ENCODE measurements at regions not wholly inside any gene's neighbourhood (a gene's known extent, or its start where the extent isn't known, plus 50 kb on each side); places are given as distances from the start of the nearest gene placed in this dataset.
A peak's percentile ranks its signal among the peaks of the same experiment; 100 is the strongest.

DNA sequence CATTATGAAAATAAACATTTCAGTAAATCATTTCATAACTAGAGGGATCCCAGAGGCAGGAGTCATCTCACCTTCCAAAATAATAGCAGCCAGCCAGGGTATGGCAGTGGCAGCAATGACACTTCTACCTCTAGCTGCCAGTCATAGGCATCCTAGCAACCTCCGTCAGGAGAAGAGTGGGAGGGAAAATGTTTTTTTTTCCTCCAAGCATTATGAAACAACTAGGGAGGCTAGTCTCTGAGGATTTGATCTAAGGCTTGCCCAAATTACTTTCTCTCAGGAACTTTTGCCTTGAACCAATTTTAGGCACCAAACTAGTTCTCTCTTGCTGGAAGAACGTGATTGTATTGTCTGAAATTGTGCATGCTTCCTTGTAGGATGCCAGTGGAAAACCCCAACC is 208.7 kb upstream of the PREP start:
- Histone ChIP-seq H3K79me2 (replicated peaks; ENCODE audit: insufficient read depth) (no peaks in the 10 kb centered on the region), H3K4me1 (ENCODE audit: insufficient read depth) (no peaks in the 10 kb centered on the region), H3K4me2 (no peak overlapping the region), H4K20me1 (replicated peaks; ENCODE audit: insufficient read depth) (no peaks in the 10 kb centered on the region), H3K4me3 (no peak overlapping the region), H3K27ac (ENCODE audit: low read depth) (no peak overlapping the region), H2AFZ (no peak overlapping the region), H3K9me2 (ENCODE audit: insufficient read depth) (peaks cover 4% of the 10 kb centered on the region; the same call in 1 of the 2 replicates), H3K36me3 (ENCODE audit: insufficient read depth) (no peaks in the 10 kb centered on the region), H3K27me3 (ENCODE audit: insufficient read depth) (no peaks in the 10 kb centered on the region), H3F3A (replicated peaks; ENCODE audit: low read depth) (no peaks in the 10 kb centered on the region)
- Mint-ChIP-seq H3K4me1 (no peaks in the 10 kb centered on the region), H3K27me3 (ENCODE audit: insufficient read depth, low read depth, poor library complexity) (peaks cover 5% of the 10 kb centered on the region), H3K27ac (no peak overlapping the region), H3K36me3 (ENCODE audit: low read depth) (peaks cover 5% of the 10 kb centered on the region; the same call in 2 of the 3 replicates), H3K9me3 (peaks cover 15% of the 10 kb centered on the region; the same call in 2 of the 3 replicates), H3K4me3 (no peak overlapping the region)
- DNase-seq (ENCODE audit: low spot score): no peak
- ATAC-seq: no peak
- TF ChIP-seq POLR2AphosphoS5 (IDR thresholded peaks at IDR 0.05; ENCODE audit: low read depth): no peak
- TF ChIP-seq, protein P1, sequence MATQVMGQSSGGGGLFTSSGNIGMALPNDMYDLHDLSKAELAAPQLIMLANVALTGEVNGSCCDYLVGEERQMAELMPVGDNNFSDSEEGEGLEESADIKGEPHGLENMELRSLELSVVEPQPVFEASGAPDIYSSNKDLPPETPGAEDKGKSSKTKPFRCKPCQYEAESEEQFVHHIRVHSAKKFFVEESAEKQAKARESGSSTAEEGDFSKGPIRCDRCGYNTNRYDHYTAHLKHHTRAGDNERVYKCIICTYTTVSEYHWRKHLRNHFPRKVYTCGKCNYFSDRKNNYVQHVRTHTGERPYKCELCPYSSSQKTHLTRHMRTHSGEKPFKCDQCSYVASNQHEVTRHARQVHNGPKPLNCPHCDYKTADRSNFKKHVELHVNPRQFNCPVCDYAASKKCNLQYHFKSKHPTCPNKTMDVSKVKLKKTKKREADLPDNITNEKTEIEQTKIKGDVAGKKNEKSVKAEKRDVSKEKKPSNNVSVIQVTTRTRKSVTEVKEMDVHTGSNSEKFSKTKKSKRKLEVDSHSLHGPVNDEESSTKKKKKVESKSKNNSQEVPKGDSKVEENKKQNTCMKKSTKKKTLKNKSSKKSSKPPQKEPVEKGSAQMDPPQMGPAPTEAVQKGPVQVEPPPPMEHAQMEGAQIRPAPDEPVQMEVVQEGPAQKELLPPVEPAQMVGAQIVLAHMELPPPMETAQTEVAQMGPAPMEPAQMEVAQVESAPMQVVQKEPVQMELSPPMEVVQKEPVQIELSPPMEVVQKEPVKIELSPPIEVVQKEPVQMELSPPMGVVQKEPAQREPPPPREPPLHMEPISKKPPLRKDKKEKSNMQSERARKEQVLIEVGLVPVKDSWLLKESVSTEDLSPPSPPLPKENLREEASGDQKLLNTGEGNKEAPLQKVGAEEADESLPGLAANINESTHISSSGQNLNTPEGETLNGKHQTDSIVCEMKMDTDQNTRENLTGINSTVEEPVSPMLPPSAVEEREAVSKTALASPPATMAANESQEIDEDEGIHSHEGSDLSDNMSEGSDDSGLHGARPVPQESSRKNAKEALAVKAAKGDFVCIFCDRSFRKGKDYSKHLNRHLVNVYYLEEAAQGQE (IDR thresholded peaks at IDR 0.05; ENCODE audit: unreplicated experiment): no peak

DNA sequence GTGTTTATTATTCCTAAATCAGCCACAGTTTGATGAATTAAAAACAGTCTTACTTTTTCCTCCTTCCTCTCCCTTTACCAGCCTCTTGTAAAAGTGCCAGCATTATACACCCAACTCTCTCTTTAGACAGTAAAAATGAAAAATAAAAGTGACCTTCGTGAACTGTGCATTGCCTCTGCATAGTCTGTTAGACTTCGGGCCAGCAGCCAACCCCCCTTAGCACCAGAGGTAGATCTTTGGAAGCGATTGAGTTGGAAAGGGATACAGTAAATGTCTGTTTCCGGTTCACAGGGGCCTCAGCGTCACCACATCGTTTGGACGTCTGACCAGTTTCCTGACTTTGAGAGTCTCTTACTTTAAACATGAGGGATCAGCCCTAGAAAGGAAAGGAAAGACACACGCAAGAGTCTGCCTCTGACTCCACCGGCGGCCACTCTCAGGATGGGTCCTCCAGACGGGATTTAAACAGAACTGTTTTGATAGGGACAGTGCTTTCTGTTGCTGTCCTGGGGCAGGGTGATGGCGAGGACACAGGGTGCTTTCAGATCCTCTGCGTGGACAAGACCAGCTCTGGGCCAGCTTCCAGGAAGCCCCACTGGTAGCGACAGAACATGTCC is 206.6 kb upstream of the PREP start:
- ATAC-seq: no peak
- no peak overlapping the region for H3K4me2 ChIP-seq

More for the DNA sequence above, 206.6 kb upstream of the PREP start:
- H3K27ac ChIP-seq (ENCODE audit: low read depth): no peak overlapping the region
- DNase-seq (ENCODE audit: low spot score): no peak
- 0 out of 2 replicates have a peak overlapping the region, but pooled peaks have one; percentile 1 for H2AFZ ChIP-seq
- H3K36me3 Mint-ChIP-seq (ENCODE audit: low read depth): no peaks in the 10 kb centered on the region
- H3F3A ChIP-seq (replicated peaks; ENCODE audit: low read depth): no peaks in the 10 kb centered on the region
- H3K79me2 ChIP-seq (replicated peaks; ENCODE audit: insufficient read depth): no peaks in the 10 kb centered on the region
- H3K4me3 ChIP-seq: no peak overlapping the region
- H3K4me1 Mint-ChIP-seq: peaks cover 2% of the 10 kb centered on the region; the same call in 1 of the 3 replicates
- no peaks in the 10 kb centered on the region for H3K27me3 ChIP-seq (ENCODE audit: insufficient read depth)
- H3K9me2 ChIP-seq (ENCODE audit: insufficient read depth): peaks cover 4% of the 10 kb centered on the region; the same call in 1 of the 2 replicates
- H3K4me3 Mint-ChIP-seq: no peak overlapping the region
- no peaks in the 10 kb centered on the region for H3K36me3 ChIP-seq (ENCODE audit: insufficient read depth)
- no peak overlapping the region for H3K27ac Mint-ChIP-seq
- H4K20me1 ChIP-seq (replicated peaks; ENCODE audit: insufficient read depth): no peaks in the 10 kb centered on the region
- H3K4me1 ChIP-seq (ENCODE audit: insufficient read depth): no peaks in the 10 kb centered on the region
- H3K9me3 Mint-ChIP-seq: peaks cover 3% of the 10 kb centered on the region; the same call in 1 of the 3 replicates
- TF ChIP-seq ZNF114 (CRISPR knock-in tag; IDR thresholded peaks at IDR 0.05): no peak
- TF ChIP-seq, protein P1 (IDR thresholded peaks at IDR 0.05; ENCODE audit: unreplicated experiment): no peak
- peaks cover 2% of the 10 kb centered on the region for H3K27me3 Mint-ChIP-seq (ENCODE audit: insufficient read depth, low read depth, poor library complexity)
